ENCODE measurements at regions not wholly inside any gene's neighbourhood (a gene's known extent, or its start where the extent isn't known, plus 50 kb on each side); places are given as distances from the start of the nearest gene placed in this dataset.

DNA sequence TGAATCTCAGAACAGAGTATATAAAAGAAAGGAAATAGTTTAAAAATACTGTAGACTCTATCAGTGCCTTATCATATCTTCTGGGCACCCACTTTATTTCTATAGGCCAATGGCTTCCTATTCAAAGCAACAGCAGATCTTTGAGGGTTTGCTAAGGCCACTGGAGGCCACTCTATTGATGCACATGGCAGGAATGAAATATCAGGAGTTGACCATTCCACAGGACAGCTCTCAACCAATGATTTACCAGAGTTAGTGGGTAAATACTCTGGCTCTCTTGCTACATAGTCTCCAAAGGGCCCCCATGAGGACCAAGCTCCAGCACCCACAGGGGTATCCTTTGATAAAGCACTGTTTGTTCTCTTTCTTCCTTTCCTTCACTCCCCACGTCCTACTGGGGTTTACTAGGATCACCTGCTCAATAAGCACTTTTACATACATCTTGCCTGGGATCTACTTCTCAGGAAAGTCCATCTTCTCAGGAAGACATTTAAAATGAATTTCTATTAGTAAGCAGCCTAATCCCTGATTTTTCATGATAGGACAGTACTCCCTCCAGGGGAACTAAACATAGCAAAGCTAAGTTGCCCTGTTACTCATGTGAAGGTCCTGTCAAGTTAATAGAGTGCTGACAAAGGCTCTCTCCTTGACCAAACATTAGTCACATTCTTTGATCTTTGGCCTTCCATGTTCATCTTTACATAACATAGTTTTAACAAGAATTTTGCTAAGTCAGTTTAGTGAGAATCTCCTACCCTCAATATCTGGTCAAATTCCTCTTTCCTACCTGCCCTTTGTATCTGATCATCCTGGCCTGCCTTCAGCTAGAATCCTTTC is 459.7 kb downstream of the GRXCR1 start:
- no peak for DNase-seq

GRCh38 chr4:43352859-43353258 is 460.3 kb downstream of the GRXCR1 start:
- DNase-seq: no peak

DNA sequence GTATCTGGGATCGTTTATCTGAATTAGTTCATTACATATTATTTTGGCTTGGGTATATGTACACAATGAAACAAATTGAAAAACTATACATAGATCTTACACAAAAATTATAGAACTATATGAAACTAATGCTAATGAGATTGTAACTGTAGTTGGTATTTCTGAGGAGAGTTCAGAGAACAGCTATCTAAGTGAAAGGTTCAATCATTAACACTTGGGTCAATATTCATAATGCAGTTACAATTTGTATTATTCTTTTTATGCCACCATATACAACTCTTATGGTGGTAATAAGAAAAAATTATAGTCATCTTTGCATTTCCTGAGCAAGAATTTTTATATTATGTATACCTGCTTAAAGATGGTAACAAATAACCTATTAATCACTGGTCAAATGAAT is 461.0 kb downstream of the GRXCR1 start:
- no peak for DNase-seq

GRCh38 chr4:43356786-43357185 is 464.3 kb downstream of the GRXCR1 start:
- DNase-seq: no peak

GRCh38 chr4:43357252-43357974 is 464.9 kb downstream of the GRXCR1 start:
- DNase-seq: no peak

GRCh38 chr4:43360296-43360695 is 467.8 kb downstream of the GRXCR1 start:
- no peak for DNase-seq

- no peak for DNase-seq
Observed at GRCh38 chr4:43362875-43363636, 470.5 kb downstream of the GRXCR1 start.

- no peak for DNase-seq
Observed at GRCh38 chr4:43369036-43369594, 476.6 kb downstream of the GRXCR1 start.

DNA sequence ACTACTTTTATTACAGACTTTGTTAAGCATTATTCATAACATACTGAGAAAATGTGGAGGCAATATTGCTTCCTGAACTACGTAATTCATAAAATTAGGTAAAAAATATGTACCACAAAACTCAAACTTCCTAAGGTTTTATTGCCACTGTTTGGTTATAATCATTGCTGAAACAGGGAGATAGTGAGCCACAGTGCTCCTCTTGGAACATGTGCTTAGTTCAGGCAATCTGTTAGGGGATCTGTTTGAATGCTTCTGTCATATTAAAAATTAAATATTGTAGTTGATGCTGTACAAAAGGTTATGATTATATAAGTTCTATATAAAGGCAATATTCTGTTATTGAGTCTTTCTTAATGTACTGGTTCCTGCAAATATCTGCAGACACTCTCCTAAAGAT is 480.7 kb downstream of the GRXCR1 start:
- DNase-seq: no peak

DNA sequence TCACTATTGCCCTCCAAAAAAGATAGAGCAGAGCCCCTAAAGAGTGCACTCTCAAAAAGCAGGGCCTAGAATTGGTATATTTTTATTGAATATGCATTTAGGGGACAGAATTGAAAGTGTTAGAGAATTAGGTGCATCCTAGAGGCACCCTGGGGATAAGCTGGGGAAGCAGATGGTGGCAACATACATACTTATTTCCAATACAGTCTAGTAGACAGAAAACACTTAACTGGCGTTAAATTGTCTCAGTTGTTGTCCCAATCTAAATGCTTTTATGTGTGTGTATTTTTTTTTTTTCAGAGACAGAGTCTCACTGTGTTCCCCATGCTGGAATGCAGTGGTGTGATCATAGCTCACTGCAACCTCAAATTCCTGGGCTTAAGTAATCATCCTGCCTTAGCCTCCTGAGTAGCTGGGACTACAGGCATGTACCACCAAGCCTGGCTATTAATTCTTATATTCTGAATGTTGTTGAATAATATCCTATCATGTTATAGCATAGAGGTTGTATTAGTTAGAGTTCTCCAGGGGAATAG is 481.8 kb downstream of the GRXCR1 start:
- no peak for DNase-seq

GRCh38 chr4:43379016-43379415 is 486.5 kb downstream of the GRXCR1 start:
- DNase-seq: no peak

DNA sequence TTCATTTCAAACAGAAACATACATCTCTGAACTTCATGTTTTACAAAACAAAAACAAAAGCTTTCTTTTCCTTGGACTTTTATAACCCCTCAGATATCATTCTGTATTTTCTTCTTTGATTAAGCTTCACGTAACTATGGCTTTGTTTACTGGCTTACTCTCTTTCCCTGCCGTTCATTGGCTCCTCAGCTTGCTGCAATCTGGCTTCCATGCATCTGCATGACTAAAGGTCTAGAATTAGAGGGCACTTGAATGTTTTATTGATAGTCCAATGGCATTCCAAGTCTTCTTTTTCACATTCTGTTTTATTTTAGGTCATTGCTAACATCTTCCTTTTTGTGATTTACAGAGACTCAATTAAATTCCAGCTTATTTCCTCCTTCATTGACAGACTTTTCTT is 487.6 kb downstream of the GRXCR1 start:
- no peak for DNase-seq

DNA sequence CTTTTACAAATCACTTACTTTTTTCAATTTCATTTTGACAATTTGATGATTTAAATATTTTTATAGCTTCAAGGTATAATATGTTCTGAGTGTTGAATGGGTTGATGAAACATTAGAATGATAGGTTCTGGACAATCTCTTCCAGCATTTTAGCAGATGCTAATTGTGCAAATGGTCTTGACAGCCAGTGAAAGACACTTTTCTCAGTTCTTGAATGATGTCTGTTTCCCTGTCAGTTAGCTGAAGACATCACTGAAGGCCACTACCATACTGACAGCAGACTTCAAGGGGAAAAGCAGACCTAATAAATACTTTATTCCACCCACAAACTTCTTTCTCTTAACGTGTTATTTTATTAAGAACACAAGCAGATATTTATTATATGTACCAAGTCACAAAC is 498.6 kb downstream of the GRXCR1 start:
- no peak for DNase-seq

DNA sequence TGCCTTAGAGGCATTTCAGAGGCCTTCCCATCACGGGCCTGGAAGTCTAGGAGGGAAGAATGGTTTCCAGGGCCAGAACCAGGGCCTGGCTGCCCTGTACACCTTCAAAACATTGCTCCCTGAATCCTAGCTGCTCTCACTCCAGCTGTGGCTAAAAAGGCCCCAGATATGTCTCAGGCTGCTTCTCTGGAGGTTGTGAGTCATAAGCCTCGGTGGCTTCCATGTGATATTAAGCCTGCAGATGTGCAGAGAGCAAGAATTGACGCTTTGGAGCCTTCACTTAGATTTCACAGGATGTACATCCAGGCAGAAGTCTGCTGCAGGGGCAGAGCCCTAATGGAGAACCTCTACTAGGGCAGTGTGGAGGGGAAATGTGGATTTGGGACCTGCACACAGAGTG is 502.5 kb downstream of the GRXCR1 start:
- no peak for DNase-seq

DNA sequence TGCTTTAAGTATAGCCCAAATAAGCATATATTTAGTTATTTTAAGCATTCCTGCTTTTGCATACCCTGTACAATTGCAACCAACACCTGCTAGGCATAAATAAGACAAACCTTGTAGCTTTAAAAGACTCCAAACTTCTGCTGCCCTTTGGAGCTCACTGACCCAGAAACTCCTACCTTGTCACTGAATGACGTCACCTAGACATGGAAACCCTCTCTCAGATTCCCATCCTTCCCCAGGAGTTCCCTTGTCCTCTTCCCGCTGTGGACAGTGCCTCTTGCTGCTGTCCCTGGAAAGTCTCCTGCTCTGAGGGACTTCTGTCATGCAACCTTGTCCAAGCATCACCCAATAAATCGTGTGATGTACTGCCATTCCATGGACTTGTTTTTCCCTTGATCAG is 507.2 kb downstream of the GRXCR1 start:
- no peak for DNase-seq

- no peak for DNase-seq
Observed at GRCh38 chr4:43402393-43402792, 509.9 kb downstream of the GRXCR1 start.

GRCh38 chr4:43410636-43411035 is 518.1 kb downstream of the GRXCR1 start:
- DNase-seq: no peak

DNA sequence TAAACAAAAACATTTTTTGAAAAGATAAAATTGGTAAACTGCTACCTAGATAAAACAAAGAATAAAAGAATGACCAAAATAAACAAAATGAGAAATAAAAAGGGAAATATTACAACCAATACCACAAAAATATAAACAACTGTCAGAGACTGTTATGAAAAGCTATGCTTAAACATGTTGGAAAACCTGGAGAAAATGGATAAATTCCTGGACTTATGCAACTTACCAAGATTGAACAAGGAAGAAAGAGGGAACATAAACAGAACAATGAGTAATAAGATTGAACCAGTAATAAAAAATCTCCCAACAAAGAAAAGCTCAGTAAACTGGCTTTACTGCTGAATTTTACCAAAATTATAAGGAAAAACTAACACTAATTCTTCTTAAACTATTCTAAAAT is 518.7 kb downstream of the GRXCR1 start:
- no peak for DNase-seq

- no peak for DNase-seq
Observed at GRCh38 chr4:43423276-43423675, 530.8 kb downstream of the GRXCR1 start.

DNA sequence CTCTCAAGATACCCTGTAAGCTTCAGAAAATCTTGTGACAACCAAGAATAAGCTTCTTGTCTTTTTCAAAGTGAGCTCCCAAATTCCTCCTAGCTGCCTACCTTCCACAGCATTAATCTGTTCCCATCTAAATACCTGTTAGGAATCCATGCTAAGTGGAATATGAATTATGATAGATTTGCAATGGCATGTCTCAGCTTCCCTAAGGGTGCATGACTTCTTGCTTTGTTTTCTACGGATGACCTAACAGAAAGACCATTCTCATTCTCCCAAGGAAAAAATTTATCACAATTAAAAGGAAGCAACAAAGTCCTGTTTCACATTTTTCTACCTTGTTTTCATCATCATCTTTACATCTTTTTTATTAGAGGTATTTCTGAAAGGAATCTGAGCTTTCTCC is 532.7 kb downstream of the GRXCR1 start:
- no peak for DNase-seq

GRCh38 chr4:43435291-43435690 is 542.8 kb downstream of the GRXCR1 start:
- DNase-seq: no peak

DNA sequence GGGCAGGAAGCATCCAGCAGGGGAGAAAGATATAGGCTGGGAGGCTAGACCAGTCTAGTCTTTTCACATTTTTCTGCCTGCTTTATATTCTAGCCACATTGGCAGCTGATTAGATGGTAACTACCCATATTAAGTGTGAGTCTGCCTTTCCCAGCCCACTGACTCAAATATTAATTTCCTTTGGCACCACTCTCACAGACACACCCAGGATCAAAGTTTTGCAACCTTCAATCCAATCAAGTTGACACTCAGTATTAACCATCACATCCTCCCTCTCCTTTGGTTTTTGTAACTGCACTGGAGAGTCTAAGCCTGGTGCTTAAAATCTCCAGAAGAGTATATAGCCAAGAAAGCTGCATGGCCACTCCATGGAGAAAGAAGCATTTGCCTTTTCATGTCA is 560.4 kb downstream of the GRXCR1 start:
- no peak for DNase-seq

DNA sequence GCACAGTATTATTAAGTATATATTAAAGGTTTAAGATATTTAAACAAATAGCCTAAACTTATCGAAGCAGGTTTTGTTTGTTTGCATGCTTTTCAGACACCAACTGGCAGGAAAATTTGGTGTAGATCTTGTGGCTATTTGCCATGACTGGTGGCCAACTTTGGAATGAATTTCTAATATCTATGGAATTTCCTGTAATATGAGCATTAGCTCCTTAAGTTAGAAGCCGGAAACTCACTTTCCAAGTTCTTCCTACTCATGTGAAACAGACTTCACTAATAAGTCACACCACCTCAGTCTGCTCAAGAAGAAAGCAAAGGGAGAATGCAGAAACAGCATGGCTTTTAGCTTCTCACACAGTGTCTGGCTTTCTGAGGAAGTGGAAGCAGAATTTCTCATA is 563.9 kb downstream of the GRXCR1 start:
- no peak for DNase-seq

Data from femur (tissue), 1 donor.